GM10266 (cell line): ENCODE measurements at regions not wholly inside any gene's neighbourhood (a gene's known extent, or its start where the extent isn't known, plus 50 kb on each side); places are given as distances from the start of the nearest gene placed in this dataset.

Experiments
- DNase-seq: peaks from one replicate; pipeline ENCODE4 v3.0.0; 2012; ENCODE audit errors: extremely low spot score
- TF ChIP-seq, protein P1 (sequence below): IDR thresholded peaks from 2 replicates; pipeline ENCODE4 v1.5.1; 2012; ENCODE audit warnings: mild to moderate bottlenecking, low read depth; ENCODE audit not compliant: control insufficient read depth, insufficient read depth; ENCODE audit errors: missing control alignments

DNA sequence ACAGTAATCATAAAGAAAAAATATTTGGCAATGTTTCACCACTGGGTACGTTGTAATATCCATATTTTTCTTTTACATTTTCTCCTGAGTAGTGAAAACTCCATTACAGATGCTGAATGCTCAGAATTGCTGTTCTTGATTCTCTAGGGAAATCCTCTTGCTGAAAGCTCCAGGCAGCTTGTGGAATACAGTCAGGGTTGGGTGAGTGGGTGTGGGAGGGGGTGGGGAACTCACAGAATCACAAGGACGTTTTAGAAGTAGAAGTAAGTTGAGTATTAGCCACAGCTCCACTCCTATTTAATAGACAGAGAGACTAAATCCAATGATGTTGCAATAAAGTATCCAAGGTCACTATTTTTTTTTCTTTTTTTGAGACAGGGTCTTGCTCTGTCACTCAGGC, 1270.9 kb downstream of the TYW1 start:
- TF ChIP-seq, protein P1, sequence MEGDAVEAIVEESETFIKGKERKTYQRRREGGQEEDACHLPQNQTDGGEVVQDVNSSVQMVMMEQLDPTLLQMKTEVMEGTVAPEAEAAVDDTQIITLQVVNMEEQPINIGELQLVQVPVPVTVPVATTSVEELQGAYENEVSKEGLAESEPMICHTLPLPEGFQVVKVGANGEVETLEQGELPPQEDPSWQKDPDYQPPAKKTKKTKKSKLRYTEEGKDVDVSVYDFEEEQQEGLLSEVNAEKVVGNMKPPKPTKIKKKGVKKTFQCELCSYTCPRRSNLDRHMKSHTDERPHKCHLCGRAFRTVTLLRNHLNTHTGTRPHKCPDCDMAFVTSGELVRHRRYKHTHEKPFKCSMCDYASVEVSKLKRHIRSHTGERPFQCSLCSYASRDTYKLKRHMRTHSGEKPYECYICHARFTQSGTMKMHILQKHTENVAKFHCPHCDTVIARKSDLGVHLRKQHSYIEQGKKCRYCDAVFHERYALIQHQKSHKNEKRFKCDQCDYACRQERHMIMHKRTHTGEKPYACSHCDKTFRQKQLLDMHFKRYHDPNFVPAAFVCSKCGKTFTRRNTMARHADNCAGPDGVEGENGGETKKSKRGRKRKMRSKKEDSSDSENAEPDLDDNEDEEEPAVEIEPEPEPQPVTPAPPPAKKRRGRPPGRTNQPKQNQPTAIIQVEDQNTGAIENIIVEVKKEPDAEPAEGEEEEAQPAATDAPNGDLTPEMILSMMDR: no peak
- no peak for DNase-seq

DNA sequence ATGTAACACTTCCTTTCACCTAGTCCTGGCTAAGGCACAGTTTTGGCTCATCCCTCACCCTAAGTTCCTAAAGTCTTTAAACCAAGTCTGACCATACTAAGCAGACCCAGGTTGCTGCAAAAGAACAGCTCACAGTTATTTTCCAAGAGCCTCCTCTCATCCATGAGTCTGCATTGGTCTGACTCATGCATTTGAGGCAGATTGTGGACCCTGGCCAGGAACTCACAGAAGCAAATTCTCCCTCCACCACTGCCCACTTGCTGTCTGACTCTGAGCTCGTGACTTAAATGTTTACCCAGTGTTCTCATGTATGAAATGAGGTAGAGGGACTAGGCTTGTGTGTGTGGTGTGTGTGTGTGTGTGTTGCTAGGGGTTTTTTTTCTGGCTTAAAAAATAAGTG, 1272.8 kb downstream of the TYW1 start:
- no peak for DNase-seq
- TF ChIP-seq, protein P1: no peak

DNA sequence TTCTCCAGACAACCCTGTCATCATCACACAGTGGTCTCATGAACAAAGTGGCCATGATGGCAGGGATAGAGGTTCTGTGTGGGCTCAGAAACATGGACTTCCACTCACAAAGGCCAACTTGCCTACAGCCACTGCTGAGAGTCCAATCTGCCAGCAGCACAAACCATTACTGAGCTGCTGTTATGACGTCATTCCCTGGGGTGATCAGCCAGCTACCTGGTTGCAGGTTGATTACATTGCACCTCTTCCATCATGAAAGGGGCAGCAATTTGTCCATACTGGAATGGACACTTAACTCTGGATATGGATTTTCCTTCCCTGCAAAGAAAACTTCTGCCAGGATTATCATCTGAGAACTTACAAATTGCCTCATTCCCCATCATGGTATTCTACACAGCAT, 1275.9 kb downstream of the TYW1 start:
- no peak for DNase-seq
- TF ChIP-seq, protein P1: no peak

DNA sequence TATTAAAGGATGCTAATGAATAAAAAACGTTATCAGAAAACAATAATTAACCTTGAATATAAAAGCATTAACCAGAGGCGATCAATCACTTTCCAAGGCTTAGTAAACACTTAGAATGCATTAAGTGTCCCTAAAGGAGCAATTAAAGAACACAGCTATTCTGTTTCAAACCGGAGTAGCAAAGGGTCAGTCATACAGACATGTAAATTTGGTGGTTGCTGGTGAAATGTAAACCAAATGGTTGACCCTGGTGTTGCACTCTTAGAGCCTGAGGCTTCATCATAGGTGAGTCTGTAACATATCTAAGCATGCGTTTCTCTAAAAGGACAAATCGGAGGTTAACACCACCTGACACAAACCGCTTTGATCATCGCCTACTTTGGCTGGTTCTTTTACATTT, 1280.1 kb downstream of the TYW1 start:
- DNase-seq: no peak
- TF ChIP-seq, protein P1: no peak

DNA sequence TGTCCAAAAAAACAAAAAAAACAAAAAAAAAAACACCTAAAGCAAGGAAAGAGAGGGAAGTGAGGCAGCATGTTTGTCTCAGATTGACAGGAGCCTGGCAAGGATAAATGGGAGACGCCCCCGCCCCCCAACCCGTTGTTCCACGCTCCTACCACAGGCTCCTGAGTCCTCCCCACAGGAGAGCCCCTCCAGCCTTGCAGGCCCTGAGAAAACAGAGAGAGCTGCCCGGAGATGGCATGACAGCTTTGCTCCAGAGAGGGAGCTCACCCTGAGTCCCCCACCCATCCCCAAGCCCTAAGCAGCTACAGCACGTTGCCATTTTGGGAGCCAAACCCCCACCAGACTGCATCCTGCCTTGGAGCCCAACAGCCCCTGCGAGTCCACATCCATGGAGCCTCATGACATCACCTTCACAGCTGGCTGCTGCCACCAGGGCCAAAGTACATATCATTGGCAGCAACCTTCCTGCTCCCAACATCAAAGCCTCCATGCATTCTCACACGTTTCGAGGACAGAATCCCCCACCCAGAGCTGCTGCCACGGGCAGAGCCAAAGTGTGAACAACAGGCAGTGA, 1283.3 kb downstream of the TYW1 start:
- DNase-seq: no peak
- TF ChIP-seq, protein P1: no peak

DNA sequence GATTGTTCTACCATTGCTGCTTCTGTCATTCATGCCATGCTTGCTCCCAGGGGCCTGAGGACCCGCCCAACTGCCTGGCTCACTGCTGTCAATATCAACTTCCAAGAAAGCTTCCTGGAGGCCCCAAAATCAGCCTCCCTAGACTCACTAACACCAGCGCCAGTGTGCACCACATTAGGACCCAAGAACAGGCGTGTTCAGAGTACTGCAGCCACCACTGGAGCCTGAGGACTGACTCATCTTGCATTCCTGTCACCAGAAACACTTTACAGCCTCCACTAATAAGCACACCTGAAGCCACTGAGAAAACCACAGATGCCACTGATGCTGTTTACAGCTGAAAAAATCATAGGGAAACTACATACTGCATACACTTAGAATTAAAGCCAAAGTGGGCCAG, 1284.3 kb downstream of the TYW1 start:
- TF ChIP-seq, protein P1: no peak
- no peak for DNase-seq

DNA sequence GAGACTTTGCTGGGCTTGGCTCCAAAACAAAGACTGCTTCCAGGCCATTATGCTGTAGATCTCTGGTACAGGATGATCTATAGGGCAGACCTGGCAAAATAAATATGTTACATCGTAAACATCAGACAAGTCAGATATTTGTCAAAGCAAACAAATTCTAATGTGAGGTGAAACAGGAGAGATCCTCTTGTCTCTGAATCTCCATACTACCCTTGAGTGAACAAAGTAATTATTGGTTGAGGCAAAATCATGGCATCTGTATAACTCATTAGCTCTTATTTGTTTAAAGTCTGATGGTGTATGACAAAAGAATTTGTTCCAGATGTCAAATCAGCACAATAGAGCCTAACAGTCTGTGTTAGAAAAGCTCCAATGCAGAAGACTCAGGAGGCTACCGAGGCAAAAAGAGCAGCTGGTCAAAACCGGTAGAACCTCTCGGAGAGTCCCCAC, 1291.5 kb downstream of the TYW1 start:
- no peak for DNase-seq
- TF ChIP-seq, protein P1: no peak
